Thoracic aorta (tissue), 2 donors: ENCODE measurements at regions not wholly inside any gene's neighbourhood (a gene's known extent, or its start where the extent isn't known, plus 50 kb on each side); places are given as distances from the start of the nearest gene placed in this dataset.
"Not testable (repeated sequence)": the region's sequence is repeated elsewhere in the genome, so short reads cannot be mapped to it uniquely, and the experiment has no call there.

Experiments used
- ATAC-seq: fragments of 150-250 bp; one replicate; pipeline ENCODE4 v1.8.0; 2017; ENCODE audit warnings: low read depth; ENCODE audit not compliant: insufficient number of reproducible peaks, low FRiP score
- DNase-seq: peaks from one replicate; pipeline ENCODE4 v3.0.0-alpha.2; 2020; ENCODE audit warnings: low spot score
- H3K27ac ChIP-seq, 2 donors: fragments of 200-600 bp; sonication (generic); 1 replicate in 1 of 2; 2 replicates in 1 of 2; pipeline ENCODE4 v1.5.1; 2016; ENCODE audit warnings: mild to moderate bottlenecking in 2 of 2, moderate library complexity in 2 of 2
- H3K27me3 ChIP-seq: fragments of 200-600 bp; sonication (generic); replicated peaks from 2 replicates; pipeline ENCODE4 v1.6.0; 2016; ENCODE audit warnings: mild to moderate bottlenecking; ENCODE audit not compliant: insufficient read depth
- H3K36me3 ChIP-seq: fragments of 200-600 bp; sonication (generic); one replicate; pipeline ENCODE4 v1.5.1; 2016
- H3K4me1 ChIP-seq, 2 donors: fragments of 200-600 bp; sonication (generic); 1 replicate in 1 of 2; 2 replicates in 1 of 2; pipeline versions ENCODE4 v1.5.1 to v1.6.0; 2016; ENCODE audit warnings: low read depth in 2 of 2, mild to moderate bottlenecking in 1 of 2; ENCODE audit not compliant: control insufficient read depth in 1 of 2
- H3K4me3 ChIP-seq: fragments of 200-600 bp; sonication (generic); 2 replicates; pipeline ENCODE4 v1.5.1; 2016; ENCODE audit warnings: mild to moderate bottlenecking
- H3K9me3 ChIP-seq: fragments of 200-600 bp; sonication (generic); 2 replicates; pipeline ENCODE4 v1.5.1; 2016
- CTCF ChIP-seq: fragments of 200-600 bp; sonication (generic); IDR thresholded peaks from one replicate; pipeline ENCODE4 v1.5.1; 2019; ENCODE audit warnings: antibody characterized with exemption

- no peaks in the 10 kb centered on the region for H3K36me3 ChIP-seq
- no peaks in the 10 kb centered on the region for H3K4me1 ChIP-seq
- no peak for ATAC-seq
- H3K4me3 ChIP-seq, result no peak overlapping the region
- no peaks in the 10 kb centered on the region for H3K9me3 ChIP-seq
- H3K27me3 ChIP-seq, result no peaks in the 10 kb centered on the region
- no peak for DNase-seq
- H3K27ac ChIP-seq, result no peak overlapping the region
- TF ChIP-seq CTCF, result peak; percentile 40
Observed at GRCh38 chr16:27639561-27640276, 89.8 kb downstream of the KATNIP start.

DNA sequence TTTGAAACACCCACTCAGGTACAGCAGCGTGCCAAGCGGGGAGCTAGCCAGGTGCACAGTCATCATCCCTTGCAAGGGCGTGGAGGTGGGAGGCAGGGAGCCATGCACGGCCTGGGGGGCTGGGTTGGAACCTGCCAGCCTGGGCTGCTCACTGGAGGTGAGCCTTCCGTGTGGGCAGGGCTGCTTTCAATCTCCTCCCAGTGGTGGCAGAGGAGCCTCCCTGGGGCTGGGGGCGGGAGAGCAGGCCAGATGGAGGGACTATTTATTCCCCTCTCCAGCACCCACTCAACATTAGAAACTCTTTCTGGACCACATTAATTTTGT lies 90.3 kb downstream of the KATNIP start:
- Histone ChIP-seq H3K9me3 (no peaks in the 10 kb centered on the region), H3K4me3 (no peak overlapping the region), H3K27ac (no peak overlapping the region), H3K4me1 (no peaks in the 10 kb centered on the region), H3K36me3 (no peaks in the 10 kb centered on the region), H3K27me3 (no peaks in the 10 kb centered on the region)
- ATAC-seq, result no peak
- no peak for TF ChIP-seq CTCF
- DNase-seq, result no peak

GRCh38 chr16:27641260-27641659 lies 91.3 kb downstream of the KATNIP start:
- Histone ChIP-seq H3K4me1 (no peaks in the 10 kb centered on the region), H3K27me3 (no peaks in the 10 kb centered on the region), H3K27ac (no peak overlapping the region), H3K9me3 (no peaks in the 10 kb centered on the region), H3K36me3 (no peaks in the 10 kb centered on the region), H3K4me3 (no peak overlapping the region)
- TF ChIP-seq CTCF, result no peak
- DNase-seq, result no peak
- no peak for ATAC-seq

DNA sequence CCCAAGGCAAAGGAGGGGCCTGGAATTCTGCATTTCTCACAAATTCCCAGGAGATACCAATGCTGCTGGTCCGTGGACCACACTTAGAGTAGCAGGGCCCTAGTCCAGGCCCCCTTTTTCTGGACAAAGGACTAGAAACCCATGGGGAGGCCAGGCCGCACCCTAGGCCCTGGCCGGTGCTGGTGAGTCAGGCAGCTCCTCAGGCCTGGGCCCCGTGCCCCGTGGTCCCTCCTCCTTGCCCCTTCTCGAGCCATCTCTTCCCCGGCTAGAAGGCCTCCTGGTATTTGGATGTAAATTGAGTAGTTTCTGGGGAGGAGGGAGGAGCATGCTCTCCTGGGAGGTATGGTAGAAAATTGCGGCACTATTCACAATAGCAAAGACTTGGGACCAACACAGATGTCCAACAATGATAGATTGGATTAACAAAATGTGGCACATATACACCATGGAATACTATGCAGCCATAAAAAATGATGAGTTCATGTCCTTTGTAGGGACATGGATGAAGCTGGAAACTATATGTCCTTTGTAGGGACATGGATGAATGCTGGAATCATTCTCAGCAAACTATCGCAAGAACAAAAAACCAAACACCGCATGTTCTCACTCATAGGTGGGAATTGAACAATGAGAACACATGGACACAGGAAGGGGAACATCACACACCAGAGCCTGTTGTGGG lies 91.9 kb downstream of the KATNIP start:
- H3K4me3 ChIP-seq, H3K9me3 ChIP-seq, H3K36me3 ChIP-seq, H3K27ac ChIP-seq, ATAC-seq, H3K27me3 ChIP-seq, DNase-seq, H3K4me1 ChIP-seq: not testable (repeated sequence)

DNA sequence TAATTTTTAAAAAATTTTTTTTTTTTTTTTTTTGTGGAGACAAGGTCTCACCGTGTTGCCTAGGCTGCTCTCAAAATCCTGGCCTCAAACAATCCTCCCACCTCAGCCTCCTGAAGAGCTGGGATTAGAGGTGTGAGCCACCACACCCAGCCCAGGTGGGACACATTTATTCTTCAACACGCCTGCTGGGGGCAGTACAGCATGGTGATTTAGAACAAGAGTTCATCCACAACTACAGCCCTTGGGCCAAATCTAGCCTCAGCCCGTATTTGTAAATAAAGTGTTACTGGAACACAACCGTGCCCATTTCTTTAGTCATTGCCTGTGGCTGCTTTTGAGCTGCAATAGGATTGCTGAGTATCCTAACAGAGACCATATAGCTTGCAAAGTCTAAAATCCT lies 92.8 kb downstream of the KATNIP start:
- Histone ChIP-seq H3K9me3 (no peaks in the 10 kb centered on the region), H3K4me1 (no peaks in the 10 kb centered on the region), H3K27me3 (no peaks in the 10 kb centered on the region), H3K4me3 (no peak overlapping the region), H3K27ac (no peak overlapping the region), H3K36me3 (no peaks in the 10 kb centered on the region)
- ATAC-seq (no peak), DNase-seq (no peak)
- no peak for TF ChIP-seq CTCF
